CD14-positive monocyte (primary cell): ENCODE measurements at regions not wholly inside any gene's neighbourhood (a gene's known extent, or its start where the extent isn't known, plus 50 kb on each side); places are given as distances from the start of the nearest gene placed in this dataset.
"Not testable (repeated sequence)": the region's sequence is repeated elsewhere in the genome, so short reads cannot be mapped to it uniquely, and the experiment has no call there.

ENCODE experiments used
- DNase-seq, 3 donors: peaks; one replicate each; pipeline ENCODE4 v3.0.0-alpha.2; 2011 to 2022
- H2AFZ ChIP-seq: 2 replicates; pipeline ENCODE4 v1.6.0; 2012; ENCODE audit warnings: mild to moderate bottlenecking, low read depth, low read length, inconsistent platforms; ENCODE audit not compliant: insufficient read depth, poor library complexity, severe bottlenecking
- H3K27ac ChIP-seq, 2 donors: 1 replicate in 1 of 2; 2 replicates in 1 of 2; pipeline ENCODE4 v1.5.1; 2012 to 2013; ENCODE audit warnings: low read length in 2 of 2, control low read depth in 1 of 2, inconsistent platforms in 1 of 2, low read depth in 1 of 2, mild to moderate bottlenecking in 1 of 2
- H3K27me3 ChIP-seq, 2 donors: one replicate each; pipeline versions ENCODE4 v1.6.0 to v1.6.1; 2011 to 2013; ENCODE audit warnings: low read length in 2 of 2; ENCODE audit not compliant: control insufficient read depth in 2 of 2, insufficient read depth in 2 of 2
- H3K36me3 ChIP-seq, 2 donors: replicated peaks in 1 of 2; 1 replicate in 1 of 2; 2 replicates in 1 of 2; pipeline versions ENCODE4 v1.5.1 to v1.6.1; 2012 to 2013; ENCODE audit warnings: low read length in 2 of 2, control low read depth in 1 of 2, inconsistent platforms in 1 of 2, mild to moderate bottlenecking in 1 of 2; ENCODE audit not compliant: insufficient read depth in 2 of 2, control insufficient read depth in 1 of 2
- H3K4me1 ChIP-seq, 2 donors: 1 replicate in 1 of 2; 2 replicates in 1 of 2; pipeline versions ENCODE4 v1.5.1 to v1.6.1; 2012 to 2013; ENCODE audit warnings: low read length in 2 of 2, control low read depth in 1 of 2, inconsistent platforms in 1 of 2, mild to moderate bottlenecking in 1 of 2, moderate library complexity in 1 of 2; ENCODE audit not compliant: insufficient read depth in 2 of 2, control insufficient read depth in 1 of 2
- H3K4me2 ChIP-seq: replicated peaks from 2 replicates; pipeline ENCODE3; 2012; ENCODE audit warnings: low read length, moderate library complexity, mild to moderate bottlenecking; ENCODE audit not compliant: poor library complexity, severe bottlenecking; ENCODE audit errors: extremely low read depth
- H3K4me3 ChIP-seq, 3 experiments: fragments of 200-600 bp in 1 of 3; sonication (generic) in 1 of 3; replicated peaks in 1 of 3; 1 replicate in 2 of 3; 2 replicates in 1 of 3; pipeline ENCODE4 v1.5.1; 2011 to 2013; ENCODE audit warnings: low read length in 3 of 3, mild to moderate bottlenecking in 3 of 3, control low read depth in 2 of 3, low read depth in 2 of 3, inconsistent platforms in 1 of 3, moderate library complexity in 1 of 3
- H3K79me2 ChIP-seq: 2 replicates; pipeline ENCODE4 v1.6.0; 2012; ENCODE audit warnings: mild to moderate bottlenecking, control low read depth, inconsistent platforms, low read length, moderate library complexity; ENCODE audit not compliant: insufficient read depth
- H3K9ac ChIP-seq: 2 replicates; pipeline ENCODE4 v1.6.0; 2017; ENCODE audit warnings: low read length, mild to moderate bottlenecking; ENCODE audit not compliant: insufficient read depth, poor library complexity, severe bottlenecking
- H3K9me3 ChIP-seq, 2 donors: replicated peaks in 1 of 2; 1 replicate in 1 of 2; 2 replicates in 1 of 2; pipeline versions ENCODE4 v1.5.1 to v1.6.1; 2012 to 2013; ENCODE audit warnings: low read length in 2 of 2, control low read depth in 1 of 2; ENCODE audit not compliant: control insufficient read depth in 1 of 2, insufficient read depth in 1 of 2
- H4K20me1 ChIP-seq: 2 replicates; pipeline ENCODE4 v1.6.0; 2012; ENCODE audit warnings: mild to moderate bottlenecking, low read length, control low read depth, moderate library complexity; ENCODE audit not compliant: insufficient read depth
- H3K27ac Mint-ChIP-seq, 7 donors: one replicate each; pipeline ENCODE4 v1.8.0; 2020; ENCODE audit warnings: mild to moderate bottlenecking in 7 of 7, mixed read lengths in 7 of 7, moderate library complexity in 6 of 7, inconsistent platforms in 2 of 7
- H3K27me3 Mint-ChIP-seq, 3 donors: one replicate each; pipeline ENCODE4 v1.8.0; 2021 to 2022; ENCODE audit warnings: low read depth in 3 of 3, mild to moderate bottlenecking in 3 of 3, mixed read lengths in 3 of 3, moderate library complexity in 3 of 3, inconsistent platforms in 1 of 3
- H3K36me3 Mint-ChIP-seq, 2 donors: one replicate each; pipeline ENCODE4 v1.8.0; 2020; ENCODE audit warnings: mixed read lengths in 2 of 2, inconsistent platforms in 1 of 2, mild to moderate bottlenecking in 1 of 2
- H3K4me1 Mint-ChIP-seq: one replicate; pipeline ENCODE4 v1.8.0; 2020; ENCODE audit warnings: mild to moderate bottlenecking, mixed read lengths
- H3K4me3 Mint-ChIP-seq, 2 donors: one replicate each; pipeline ENCODE4 v1.8.0; 2020; ENCODE audit warnings: mild to moderate bottlenecking in 2 of 2, mixed read lengths in 2 of 2, moderate library complexity in 1 of 2
- H3K9me3 Mint-ChIP-seq, 7 donors: one replicate each; pipeline ENCODE4 v1.8.0; 2020 to 2022; ENCODE audit warnings: mixed read lengths in 7 of 7, mild to moderate bottlenecking in 6 of 7, moderate library complexity in 6 of 7, inconsistent platforms in 2 of 7
- WGBS: methylation state at CpG from one replicate; pipeline ENCODE4 v1.1.5; 2013; ENCODE audit warnings: missing lambda C conversion rate; ENCODE audit not compliant: insufficient coverage; 5-methylcytosine and 5-hydroxymethylcytosine counted together
- intact Hi-C, 2 donors: fragments of 100-400 bp; cut with micrococcal nuclease; formaldehyde crosslinking; loops; one replicate each; pipeline versions ENCODE4 v1.15.0 to v1.15.1; 2023

DNA sequence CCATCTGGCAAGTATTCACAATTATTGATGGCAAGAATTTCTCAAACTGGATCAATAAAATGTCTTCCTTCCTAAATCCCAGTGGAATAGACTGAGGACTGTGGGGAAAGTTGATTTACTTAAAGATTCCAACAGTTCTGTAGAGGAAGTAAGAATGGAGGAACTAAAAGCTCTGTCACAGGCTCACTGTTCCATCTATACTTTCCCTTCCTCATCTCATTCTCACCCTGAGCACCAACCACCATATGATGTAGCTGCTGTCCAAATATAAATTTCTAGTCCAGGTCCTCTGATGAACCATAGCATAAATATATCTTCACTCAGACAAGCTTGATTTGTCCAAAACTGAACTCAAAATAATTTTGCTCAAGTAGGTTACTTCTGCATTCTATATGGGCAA is 786.9 kb downstream of the TTLL7 start:
- H3K4me2 ChIP-seq, H3K36me3 ChIP-seq, H3K9me3 Mint-ChIP-seq, DNase-seq, H3K9ac ChIP-seq, H2AFZ ChIP-seq, H3K79me2 ChIP-seq, H3K27ac Mint-ChIP-seq, H4K20me1 ChIP-seq, H3K4me1 ChIP-seq, H3K4me3 ChIP-seq, H3K4me3 Mint-ChIP-seq, H3K9me3 ChIP-seq, H3K27me3 Mint-ChIP-seq, H3K36me3 Mint-ChIP-seq, H3K27ac ChIP-seq, H3K27me3 ChIP-seq, H3K4me1 Mint-ChIP-seq, intact Hi-C loops: not testable (repeated sequence)

DNA sequence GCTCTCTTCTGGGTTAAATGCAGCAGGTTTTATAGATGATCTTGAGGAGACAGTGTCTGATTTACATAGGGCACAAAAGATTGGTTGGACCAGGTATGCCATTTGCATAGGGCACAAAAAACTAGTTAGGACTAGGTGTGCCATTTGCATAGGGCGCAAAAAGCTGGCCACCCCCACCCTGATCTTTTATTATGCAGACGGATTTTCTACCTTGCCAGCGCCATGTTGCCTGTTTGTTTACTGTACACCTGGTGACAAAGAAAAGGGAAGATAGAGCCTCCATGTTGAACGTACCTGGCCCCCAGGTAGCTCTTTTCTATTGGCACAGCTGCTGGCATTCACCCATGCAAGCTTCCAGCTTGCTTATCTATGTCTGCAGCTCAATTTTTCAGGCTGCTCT is 790.4 kb downstream of the TTLL7 start:
- H3K36me3 Mint-ChIP-seq, H3K4me1 ChIP-seq, H3K9me3 Mint-ChIP-seq, H3K4me2 ChIP-seq, H3K4me3 ChIP-seq, H3K27me3 Mint-ChIP-seq, H2AFZ ChIP-seq, intact Hi-C loops, H3K9ac ChIP-seq, H3K27ac Mint-ChIP-seq, H4K20me1 ChIP-seq, H3K79me2 ChIP-seq, H3K9me3 ChIP-seq, H3K27me3 ChIP-seq, DNase-seq, H3K27ac ChIP-seq, H3K4me1 Mint-ChIP-seq, H3K36me3 ChIP-seq, H3K4me3 Mint-ChIP-seq: not testable (repeated sequence)
- WGBS = no CpG with 5 or more reads among the region's 4 CpGs

DNA sequence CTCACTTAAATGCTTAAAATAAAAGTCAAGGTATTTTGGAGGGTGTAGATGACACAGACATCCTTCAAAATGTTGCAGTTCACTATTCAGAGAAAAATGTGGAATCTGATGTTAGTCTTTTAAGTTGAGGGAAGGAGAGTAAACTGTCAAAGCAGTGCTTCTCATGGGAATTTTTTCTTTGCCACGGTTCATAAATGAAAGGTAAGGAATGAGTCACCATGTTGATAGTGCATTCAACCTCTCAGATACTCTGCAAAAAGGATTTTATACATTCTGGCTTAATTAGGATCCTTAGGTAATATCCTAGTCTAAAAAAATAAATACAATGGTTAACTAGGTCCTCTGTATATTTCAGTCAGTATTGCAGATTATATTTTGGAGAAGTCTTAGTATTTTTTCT is 804.3 kb downstream of the TTLL7 start:
- intact Hi-C loops, H3K36me3 Mint-ChIP-seq, H3K4me1 ChIP-seq, H2AFZ ChIP-seq, H3K9ac ChIP-seq, H3K4me3 ChIP-seq, H3K9me3 ChIP-seq, DNase-seq, H3K36me3 ChIP-seq, H3K27me3 ChIP-seq, H3K4me3 Mint-ChIP-seq, H3K9me3 Mint-ChIP-seq, H3K4me1 Mint-ChIP-seq, H3K4me2 ChIP-seq, H3K27me3 Mint-ChIP-seq, H3K27ac Mint-ChIP-seq, H3K79me2 ChIP-seq, H4K20me1 ChIP-seq, H3K27ac ChIP-seq: not testable (repeated sequence)
- WGBS = no CpG with 5 or more reads among the region's 1 CpG

DNA sequence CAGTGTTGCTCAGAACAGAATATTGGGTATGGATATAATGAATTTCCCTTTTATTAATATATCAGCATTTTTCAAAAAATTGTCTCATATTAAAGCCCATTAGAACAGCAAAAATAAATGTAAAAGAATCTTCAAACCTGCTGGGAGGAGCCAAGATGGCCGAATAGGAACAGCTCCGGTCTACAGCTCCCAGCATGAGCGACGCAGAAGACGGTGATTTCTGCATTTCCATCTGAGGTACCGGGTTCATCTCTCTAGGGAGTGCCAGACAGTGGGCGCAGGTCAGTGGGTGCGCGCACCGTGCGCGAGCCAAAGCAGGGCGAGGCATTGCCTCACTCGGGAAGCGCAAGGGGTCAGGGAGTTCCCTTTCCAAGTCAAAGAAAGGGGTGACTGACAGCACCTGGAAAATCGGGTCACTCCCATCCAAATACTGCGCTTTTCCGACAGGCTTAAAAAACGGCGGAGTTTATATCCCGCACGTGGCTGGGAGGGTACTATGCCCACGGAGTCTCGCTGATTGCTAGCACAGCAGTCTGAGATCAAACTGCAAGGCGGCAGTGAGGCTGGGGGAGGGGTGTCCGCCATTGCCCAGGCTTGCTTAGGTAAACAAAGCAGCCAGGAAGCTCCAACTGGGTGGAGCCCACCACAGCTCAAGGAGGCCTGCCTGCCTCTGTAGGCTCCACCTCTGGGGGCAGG is 816.8 kb downstream of the TTLL7 start:
- H3K9me3 Mint-ChIP-seq, H3K4me1 Mint-ChIP-seq, DNase-seq, H4K20me1 ChIP-seq, H3K36me3 Mint-ChIP-seq, intact Hi-C loops, H3K9ac ChIP-seq, H3K4me2 ChIP-seq, H3K79me2 ChIP-seq, H3K9me3 ChIP-seq, H3K27ac Mint-ChIP-seq, H3K4me3 ChIP-seq, H3K27me3 ChIP-seq, H3K27ac ChIP-seq, H3K27me3 Mint-ChIP-seq, H3K4me3 Mint-ChIP-seq, H3K4me1 ChIP-seq, H3K36me3 ChIP-seq, H2AFZ ChIP-seq: not testable (repeated sequence)
- whole genome bisulfite sequencing = 100% methylated on average over 5 of the region's 26 CpGs
